NCI-H510A (cell line): ENCODE measurements at regions not wholly inside any gene's neighbourhood (a gene's known extent, or its start where the extent isn't known, plus 50 kb on each side); places are given as distances from the start of the nearest gene placed in this dataset.
"Not testable (repeated sequence)": the region's sequence is repeated elsewhere in the genome, so short reads cannot be mapped to it uniquely, and the experiment has no call there.

Experiments
- DNase-seq: peaks from one replicate; lab custom pipeline; 2025; lab: John Stamatoyannopoulos, UW

DNA sequence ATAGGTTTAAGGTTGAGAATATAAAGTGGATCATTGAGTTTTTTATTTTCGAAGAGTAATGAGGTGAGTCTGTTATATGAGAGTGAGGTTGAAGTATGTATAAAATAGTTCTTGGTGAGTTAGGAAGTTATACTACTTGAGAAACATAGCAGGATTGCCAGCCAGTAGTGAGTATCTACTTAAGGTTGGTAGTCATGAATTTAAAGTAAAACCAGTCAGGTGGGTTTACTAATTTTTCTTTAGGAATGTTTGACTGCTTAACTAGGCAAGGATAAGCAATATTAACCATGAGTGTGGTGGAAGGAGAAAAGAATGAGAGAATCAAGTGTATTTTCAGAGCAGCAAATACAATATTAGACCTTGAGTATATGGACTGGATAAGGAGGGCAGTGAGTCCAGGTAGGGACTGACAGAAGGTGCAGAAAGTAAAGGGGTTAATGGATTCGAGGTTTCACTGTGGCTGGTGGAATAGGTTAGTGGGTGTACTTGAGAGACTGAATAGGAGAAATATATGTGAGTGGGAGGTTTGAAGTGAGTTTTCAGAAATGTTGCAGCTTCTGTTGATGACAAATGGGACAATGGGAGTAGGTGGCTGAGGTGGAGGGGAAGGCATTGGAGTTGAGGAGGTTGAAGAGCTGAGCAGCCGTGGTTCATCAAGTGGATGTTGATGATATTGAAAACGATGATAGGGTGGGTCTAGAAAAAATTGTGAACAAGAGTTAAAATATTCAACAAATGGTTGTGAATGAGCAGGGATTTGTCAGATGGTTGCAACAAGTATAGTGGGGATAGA is 232.5 kb upstream of the ASCC3 start:
- no peak for DNase-seq

DNA sequence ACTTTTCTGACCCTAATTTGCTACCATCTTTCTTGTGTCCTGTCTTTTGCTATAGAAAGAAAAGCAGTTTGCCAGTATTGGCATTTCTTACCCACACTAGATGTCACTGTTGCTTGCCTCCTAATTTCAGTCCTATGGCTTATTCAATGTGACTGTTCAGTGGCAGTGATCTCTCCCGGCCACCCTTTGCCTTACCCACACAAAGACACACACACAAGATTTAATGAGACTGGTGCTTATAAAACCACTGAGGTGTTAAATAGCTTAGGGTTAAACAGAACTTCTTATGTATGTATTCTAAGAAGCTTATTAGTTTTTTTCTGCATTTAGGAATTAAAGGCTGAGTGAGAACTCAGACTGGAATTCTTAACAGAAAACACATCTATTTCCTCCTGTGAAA is 233.6 kb upstream of the ASCC3 start:
- no peak for DNase-seq

DNA sequence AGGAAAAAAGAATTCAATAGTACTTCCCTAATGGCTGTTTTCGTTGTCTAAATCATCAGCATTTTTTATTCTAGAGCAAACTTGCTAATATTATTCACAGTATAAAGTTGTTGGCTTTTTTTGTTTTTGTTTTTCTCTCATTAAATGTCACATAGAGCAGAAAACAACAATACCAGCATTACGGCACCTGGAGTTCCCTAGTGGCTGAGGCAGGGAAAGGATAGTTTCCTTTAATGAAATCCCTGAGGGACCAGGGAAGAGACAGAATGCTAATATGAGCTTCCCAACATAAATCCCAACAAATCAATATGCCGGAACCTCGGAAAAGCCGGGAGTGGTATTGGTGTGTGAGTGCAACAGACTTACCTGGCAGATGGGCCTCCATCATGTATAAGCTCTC is 235.2 kb upstream of the ASCC3 start:
- no peak for DNase-seq

DNA sequence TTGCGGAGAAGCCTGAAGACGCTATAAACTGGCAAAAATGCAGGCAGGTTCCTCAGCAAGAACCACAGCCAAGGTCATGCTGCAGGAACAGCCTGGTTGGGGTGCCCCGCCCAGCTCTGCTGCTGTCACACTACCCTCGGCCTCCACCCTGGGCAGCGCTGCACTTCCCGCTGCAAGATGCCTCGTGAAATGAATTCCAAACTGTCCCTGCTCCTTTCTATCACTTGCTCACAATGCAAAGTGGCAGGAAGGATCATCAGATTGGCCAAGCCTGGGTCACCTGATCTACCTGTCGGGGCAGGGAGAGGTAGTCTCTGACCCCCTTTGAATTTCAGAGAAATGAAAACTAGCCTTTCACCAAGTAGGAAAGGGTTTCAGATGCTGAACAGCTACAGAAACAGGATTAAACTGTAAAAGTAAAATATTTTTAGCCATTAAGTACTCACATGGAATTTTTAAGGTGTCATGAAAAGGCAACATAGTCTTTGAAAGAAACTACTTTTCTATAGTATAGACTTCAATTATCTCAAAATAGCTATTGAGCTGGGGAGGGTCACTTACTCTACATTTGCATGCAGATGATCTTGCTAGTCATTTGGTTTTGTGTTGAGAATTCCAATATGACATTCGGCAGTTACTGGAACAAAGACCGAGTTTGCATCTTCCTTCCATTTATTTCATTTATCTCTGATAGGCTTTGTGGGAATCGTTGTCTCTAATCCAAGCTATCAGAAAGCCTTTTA is 236.4 kb upstream of the ASCC3 start:
- DNase-seq = no peak

DNA sequence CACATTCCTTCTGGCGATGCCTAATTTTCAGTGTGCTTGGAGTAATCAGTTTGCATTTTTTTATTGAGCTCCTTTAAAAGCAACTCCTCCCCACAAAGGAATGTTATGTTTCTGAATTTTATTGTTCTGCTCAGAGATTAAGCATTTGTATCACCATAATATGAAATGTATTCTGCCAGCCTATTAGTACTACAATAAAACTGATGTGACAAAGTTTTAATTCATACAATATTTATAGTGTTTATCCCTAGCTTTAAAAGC is 236.9 kb upstream of the ASCC3 start:
- no peak for DNase-seq

DNA sequence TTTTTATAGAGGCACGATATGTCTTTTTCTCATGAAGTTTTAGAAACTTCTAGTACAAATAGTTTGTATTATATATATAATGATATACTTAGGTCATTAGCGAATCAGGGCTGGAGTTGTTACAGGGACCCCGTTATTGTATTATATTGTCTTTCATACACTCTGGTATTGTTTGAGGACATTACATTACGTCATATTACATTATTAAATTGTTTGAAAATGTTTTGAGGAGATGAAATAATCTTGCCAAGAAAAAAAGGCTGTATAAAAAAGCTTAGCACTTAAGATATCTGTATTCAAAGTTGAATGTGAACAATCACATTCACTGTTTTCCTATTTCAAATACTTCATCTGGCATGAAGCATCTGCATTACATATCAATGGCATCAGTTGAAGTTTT is 239.6 kb upstream of the ASCC3 start:
- DNase-seq = no peak

DNA sequence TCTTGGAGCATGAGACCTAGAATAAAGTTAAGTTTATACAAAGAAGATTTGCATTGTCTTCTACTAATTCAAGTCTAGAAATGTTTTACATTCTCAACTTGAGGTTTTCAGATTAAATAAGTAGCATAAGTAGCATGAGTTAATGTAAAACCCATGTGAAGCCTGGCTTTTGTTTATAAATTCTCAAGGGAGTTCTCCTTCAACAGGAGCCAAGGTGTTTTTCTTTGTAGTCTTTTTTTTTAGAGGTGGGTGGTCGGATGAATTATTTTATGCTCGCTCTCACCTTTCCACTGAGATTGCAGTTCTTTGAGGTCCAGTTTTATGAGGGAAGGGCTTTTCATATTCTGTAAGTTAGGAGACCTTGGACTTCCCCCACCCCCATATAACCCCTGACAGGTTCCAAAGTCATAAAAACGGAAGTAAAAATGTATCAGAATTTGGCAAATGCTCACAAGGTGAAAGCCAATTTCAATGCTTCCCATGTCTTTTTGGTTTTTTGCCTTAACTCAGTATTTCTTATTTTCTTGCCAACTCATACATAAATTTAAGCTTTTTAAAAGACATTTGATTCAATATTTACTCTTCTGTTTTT is 244.3 kb upstream of the ASCC3 start:
- DNase-seq = no peak

DNA sequence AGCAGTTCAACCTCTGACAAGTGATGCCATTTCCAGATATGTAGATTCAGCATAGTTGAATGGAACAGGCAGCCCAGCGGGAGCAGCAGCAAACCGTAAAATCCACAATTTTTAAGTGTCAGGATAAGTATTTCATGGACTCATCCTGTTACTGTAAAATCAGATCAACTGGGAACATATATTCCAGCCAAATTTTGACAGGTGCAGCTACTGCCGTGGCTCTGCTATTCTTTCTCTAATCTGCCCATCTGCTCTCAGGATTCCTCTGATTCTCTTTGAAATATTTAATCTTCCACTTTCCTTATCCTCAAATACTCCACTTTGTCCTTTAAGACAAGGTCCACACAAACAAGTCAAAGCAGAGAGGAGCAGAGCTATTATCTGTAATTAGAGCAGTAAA is 245.4 kb upstream of the ASCC3 start:
- no peak for DNase-seq

DNA sequence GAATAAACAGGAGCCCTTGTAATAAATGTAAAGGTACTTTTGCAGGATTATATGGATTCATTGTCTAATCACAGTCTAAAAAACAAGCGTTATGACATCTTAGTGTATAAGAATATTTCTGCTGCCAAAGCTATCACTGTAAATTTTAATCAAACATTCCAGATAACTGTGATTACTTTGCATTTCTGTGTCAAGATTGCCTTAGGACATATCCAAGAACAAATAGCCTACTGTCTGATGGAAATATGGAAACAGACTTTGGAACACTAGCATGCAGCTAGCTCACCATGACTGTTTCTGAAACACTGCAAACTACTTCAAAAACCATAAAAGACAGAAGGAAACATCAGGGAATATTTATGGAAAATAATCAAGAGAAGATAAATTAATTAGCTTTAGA is 248.7 kb upstream of the ASCC3 start:
- no peak for DNase-seq

DNA sequence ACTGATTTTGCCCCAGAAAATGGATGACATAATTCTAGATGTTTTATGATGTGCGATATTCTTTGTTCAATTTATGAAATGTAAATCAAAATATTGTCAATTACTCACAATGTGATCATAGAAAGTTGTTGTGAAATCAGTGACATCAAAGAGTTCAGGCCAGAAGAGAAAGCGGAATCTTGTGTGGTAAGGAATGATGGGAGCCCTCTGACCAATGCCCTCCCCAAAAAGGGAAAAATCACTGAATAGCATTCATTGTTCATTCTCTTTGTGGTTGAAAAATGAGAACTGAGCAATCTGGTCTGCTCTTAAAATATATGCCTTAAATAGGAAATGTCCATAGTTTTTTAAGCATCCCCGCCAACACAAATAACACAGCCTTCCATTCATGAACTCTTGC is 247.1 kb upstream of the GRIK2 start:
- no peak for DNase-seq

DNA sequence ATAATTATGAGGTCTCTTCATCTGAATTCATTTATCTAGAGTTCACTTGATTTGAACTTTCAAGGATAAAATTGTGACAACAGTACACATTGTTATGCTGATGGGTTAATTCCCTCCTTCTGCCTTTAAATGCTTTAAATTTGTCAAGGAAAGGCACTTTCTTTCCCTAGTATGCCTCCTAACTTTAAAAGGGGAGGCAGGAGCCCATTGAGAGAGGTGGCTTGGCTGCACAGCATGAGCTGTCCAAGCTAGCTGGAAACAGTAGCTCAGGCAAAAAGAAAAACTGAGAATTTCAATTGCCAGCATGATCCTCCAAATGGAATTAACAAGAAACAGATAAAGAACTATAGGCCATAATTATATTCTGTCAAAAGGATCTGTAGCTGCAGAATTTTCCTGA is 243.3 kb upstream of the GRIK2 start:
- no peak for DNase-seq

DNA sequence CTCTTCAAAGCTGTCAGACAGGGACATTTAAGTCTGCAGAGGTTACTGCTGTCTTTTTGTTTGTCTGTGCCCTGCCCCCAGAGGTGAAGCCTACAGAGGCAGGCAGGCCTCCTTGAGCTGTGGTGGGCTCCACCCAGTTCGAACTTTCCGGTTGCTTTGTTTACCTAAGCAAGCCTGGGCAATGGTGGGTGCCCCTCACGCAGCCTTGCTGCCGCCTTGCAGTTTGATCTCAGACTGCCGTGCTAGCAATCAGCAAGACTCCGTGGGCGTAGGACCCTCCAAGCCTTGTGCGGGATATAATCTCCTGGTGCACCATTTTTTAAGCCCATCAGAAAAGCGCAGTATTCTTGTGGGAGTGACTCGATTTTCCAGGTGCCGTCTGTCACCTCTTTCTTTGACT is 235.9 kb upstream of the GRIK2 start:
- not testable (repeated sequence) for DNase-seq

DNA sequence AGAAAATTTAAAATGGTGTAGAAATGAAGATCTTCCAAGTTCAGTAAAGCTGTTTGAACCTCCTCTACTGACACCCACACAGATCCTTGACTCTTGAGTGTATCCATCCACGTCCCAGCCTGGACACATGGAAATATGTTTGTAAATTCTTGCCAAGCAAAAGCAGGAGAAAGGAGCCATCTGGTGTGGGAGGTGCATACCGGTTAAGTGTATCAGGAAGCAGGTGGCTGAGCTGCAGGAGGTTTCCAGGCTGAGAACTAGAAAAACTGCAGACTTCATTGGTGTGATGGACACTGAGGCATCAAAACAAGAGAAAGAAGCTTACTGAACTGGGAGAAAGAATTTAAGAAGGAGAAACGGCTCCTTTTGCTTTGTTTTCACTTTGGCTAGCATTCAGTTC is 229.9 kb upstream of the GRIK2 start:
- DNase-seq = peak; percentile 3

DNA sequence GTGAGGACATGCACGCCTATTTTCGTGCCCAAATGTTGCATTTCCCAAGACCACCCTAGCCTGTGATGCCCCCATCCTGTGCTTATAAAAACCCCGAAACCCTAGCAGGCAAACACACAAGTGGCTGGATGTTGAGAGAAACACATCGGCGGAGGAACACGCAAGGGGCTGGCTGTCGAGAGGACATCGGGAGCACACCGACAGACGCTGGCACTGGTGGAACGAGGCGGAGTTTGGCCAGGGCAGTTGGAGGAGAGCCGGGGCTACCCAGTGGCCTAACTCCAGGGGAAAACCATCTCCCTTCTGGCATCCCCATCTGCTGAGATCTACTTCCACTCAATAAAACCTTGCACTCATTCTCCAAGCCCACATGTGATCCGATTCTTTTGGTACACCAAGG is 225.9 kb upstream of the GRIK2 start:
- DNase-seq = no peak

DNA sequence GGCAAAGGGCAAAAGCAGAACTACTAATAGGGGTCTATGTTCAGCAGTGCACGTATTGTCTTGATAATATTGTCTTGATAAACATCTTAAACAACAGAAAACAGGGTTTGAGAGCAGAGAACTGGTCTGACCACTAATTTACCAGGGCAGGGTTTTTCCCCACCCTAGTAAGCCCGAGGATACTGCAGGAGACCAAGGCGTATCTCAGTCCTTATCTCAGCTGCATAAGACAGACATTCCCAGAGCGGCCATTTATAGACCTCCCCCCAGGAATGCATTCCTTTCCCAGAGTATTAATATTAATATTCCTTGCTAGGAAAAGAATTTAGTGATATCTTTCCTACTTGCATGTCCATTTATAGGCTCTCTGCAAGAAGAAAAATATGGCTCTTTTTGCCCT is 222.5 kb upstream of the GRIK2 start:
- DNase-seq = not testable (repeated sequence)

DNA sequence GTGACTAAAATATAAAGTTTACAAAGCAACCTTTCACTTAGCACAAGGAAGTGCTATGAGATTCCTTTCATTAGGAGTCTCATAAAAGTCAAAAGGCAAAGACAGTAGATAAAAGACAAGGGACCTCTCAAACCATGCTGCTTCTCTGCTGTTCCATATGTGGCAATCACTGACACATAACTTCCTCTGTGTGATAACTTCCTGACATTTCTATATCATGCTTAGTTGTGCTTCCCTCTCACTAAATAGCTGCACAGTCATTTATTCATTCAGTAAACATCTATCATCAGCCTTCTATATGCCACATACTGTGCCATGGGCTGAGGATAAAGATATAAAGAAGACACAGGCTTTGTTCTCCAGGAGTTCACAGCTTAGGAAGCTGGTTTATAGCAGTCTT is 214.8 kb upstream of the GRIK2 start:
- no peak for DNase-seq

DNA sequence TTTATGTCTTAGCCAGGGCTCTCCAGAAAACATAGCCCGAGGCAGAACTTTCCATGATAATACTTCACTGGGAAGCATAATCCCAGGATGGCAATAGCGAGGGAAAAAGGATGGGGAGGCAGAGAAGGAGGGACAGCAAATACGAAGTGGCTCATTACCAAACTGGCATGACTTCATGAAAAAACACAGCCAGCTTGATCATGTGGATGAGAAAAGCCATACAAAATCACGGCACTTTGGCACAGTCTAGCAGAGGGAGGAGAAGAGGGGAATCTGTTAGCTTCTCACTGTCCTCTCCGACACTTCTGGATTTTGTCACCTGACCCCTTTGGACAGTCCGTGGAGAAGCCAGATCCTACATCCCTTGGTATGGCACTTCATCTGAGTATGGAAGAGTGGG is 212.5 kb upstream of the GRIK2 start:
- DNase-seq = no peak

DNA sequence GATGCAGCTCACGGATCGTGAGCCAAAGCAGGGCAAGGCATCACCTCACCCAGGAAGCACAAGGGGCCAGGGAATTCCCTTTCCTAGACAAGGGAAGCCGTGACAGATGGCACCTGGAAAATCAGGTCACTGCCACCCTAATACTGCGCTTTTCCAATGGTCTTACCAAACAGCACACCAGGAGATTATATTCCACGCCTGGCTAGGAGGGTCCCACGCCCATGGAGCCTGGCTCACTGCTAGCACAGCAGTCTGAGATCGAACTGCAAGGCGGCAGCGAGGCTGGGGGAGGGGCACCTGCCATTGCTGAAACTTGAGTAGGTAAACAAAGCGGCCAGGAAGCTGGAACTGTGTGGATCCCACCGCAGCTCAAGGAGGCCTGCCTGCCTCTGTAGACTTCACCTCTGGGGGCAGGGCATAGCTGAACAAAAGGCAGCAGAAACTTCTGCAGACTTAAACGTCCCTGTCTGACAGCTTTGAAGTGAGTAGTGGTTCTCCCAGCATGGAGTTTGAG is 205.2 kb upstream of the GRIK2 start:
- not testable (repeated sequence) for DNase-seq

DNA sequence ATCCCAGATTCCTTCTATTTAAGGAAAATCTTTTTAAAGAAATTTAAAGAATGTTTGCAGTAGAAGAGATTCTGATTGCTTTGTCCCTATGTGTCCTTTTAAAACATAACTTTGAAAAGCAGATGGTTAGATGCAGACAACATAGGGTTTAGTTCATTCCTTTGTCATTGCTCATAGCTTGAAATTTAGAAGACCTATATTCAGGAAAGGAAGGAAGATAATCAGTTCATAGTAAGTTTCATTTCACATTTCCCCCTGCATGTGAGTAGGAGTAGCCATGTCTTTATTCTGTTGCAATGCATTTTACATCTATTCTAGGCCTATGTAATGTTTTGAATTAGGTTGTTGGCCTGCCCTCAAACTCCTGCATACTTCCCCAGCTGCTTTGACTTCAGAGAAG is 197.9 kb upstream of the GRIK2 start:
- no peak for DNase-seq

DNA sequence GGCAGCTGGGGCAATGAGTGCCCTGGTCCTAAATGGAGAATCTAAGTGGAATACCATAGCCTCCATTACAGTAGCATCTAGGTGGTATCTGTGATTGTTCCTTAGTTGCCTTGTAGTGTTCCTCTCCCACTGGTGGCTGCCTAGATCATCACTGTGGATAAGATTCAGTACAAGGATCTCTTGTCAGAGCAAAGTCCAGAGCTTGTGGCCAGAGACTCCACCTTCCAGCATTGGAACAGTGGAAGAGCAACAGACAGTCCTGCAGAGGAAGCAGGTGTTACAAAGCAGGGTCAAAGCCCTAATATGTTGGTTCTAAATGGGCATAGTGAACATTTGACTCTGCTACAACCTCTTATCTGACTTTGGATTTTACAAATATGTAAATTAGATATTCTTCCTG is 194.1 kb upstream of the GRIK2 start:
- DNase-seq = no peak

DNA sequence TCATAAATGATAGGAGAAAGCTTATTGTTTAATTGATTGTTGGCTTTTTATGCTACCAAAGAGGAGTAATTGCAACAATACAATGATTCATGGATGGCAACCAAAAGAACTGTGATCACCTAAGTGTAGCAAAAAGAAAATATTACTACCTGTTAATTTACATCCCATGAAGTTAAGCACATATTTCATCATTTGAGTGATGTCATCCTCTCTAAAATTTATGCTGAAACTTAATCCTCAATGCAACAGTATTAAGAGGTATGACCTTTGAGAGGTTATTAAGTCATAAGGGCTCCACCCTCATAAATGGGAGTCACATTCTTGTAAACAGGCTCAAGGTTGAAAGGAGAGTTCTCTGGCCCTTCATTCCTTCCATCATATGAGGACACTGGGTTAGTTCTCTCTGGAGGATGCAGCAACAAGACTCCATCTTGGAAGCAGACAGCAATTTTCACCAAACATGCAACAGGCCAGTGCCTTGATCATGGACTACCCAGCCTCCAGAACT is 190.6 kb upstream of the GRIK2 start:
- DNase-seq = no peak

DNA sequence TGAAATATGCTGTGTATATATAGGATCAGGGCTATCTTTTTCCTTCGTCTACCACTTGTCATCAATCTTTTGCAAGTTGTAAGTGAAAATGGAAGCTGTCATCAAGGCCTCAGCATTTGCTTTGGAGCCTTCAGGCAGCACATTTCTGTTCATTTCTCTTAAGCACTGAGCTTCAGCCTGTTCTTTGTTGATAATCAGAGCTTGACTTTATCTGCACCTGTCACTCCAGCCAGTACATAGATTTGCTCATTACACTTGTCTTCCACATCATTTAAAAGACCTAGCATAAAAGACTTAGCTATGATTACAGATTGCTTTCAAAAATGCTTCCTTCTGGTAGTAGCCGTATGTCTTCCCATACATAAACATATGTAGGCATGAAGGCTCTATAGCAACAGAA is 189.8 kb upstream of the GRIK2 start:
- DNase-seq = no peak

DNA sequence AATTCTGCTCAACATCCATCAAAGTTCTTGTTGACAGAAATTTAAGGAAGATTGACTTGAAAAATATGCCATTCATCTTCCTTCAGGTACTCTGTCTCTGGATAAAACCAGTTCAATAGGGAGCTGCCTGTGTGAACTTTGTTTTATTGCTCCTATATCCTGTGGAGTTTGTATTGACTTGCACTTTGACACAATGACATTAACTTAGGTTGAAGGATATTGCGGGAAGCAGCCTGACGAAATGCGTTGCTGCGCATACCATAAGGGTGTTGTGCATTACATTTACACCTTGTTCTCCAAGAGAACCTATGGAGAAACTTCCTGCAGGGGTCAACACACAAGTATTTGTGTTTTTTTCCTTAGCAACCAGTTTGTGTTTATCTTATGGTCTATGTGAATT is 185.4 kb upstream of the GRIK2 start:
- no peak for DNase-seq
